ENCODE measurements at regions not wholly inside any gene's neighbourhood (a gene's known extent, or its start where the extent isn't known, plus 50 kb on each side); places are given as distances from the start of the nearest gene placed in this dataset.

DNA sequence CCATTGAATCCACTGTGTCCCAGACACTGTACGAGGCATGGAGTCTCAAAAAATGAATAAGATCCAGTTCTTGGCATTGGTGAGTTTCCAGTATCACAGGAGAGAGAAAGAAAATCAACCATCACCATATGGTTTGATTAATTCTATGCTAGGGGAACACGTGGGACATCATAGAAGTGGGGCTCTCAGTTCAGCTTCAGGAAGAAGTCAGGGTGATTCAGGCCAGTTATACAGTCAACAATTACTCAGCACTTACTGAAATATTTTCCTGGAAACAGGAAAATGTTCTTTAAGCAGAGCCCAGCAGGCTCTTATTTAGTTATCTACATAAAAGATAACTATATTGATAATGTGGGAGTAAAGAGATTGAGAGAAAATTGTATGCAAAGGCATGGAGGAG is 407.2 kb downstream of the NOVA1 start:
- no peak for TF ChIP-seq POLR2A (IDR thresholded peaks at IDR 0.05; ENCODE audit: low read length)
- TF ChIP-seq GATA1 (IDR thresholded peaks at IDR 0.05; ENCODE audit: low read depth, low read length), result no peak
